Breast epithelium (tissue), 3 donors: ENCODE measurements at regions not wholly inside any gene's neighbourhood (a gene's known extent, or its start where the extent isn't known, plus 50 kb on each side); places are given as distances from the start of the nearest gene placed in this dataset.

Source experiments
- POLR2AphosphoS5 ChIP-seq, 3 donors: sonication (generic); formaldehyde crosslinking; IDR thresholded peaks; one replicate each; pipeline ENCODE4 v1.6.1; 2017; ENCODE audit warnings: antibody characterized with exemption in 3 of 3
- TF ChIP-seq, protein P1 (sequence below), 3 donors: fragments of 450-650 bp; IDR thresholded peaks; one replicate each; pipeline ENCODE4 v1.5.1; 2016 to 2017; ENCODE audit warnings: antibody characterized with exemption in 3 of 3, mild to moderate bottlenecking in 3 of 3, moderate library complexity in 3 of 3

- TF ChIP-seq POLR2AphosphoS5 (IDR thresholded peaks at IDR 0.05), result no peak
- TF ChIP-seq, protein P1, sequence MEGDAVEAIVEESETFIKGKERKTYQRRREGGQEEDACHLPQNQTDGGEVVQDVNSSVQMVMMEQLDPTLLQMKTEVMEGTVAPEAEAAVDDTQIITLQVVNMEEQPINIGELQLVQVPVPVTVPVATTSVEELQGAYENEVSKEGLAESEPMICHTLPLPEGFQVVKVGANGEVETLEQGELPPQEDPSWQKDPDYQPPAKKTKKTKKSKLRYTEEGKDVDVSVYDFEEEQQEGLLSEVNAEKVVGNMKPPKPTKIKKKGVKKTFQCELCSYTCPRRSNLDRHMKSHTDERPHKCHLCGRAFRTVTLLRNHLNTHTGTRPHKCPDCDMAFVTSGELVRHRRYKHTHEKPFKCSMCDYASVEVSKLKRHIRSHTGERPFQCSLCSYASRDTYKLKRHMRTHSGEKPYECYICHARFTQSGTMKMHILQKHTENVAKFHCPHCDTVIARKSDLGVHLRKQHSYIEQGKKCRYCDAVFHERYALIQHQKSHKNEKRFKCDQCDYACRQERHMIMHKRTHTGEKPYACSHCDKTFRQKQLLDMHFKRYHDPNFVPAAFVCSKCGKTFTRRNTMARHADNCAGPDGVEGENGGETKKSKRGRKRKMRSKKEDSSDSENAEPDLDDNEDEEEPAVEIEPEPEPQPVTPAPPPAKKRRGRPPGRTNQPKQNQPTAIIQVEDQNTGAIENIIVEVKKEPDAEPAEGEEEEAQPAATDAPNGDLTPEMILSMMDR (IDR thresholded peaks at IDR 0.05), result no peak
These were observed 78.4 kb upstream of the TMEM33 start for GRCh38 chr4:41856797-41857196.
